ENCODE measurements at regions not wholly inside any gene's neighbourhood (a gene's known extent, or its start where the extent isn't known, plus 50 kb on each side); places are given as distances from the start of the nearest gene placed in this dataset.

DNA sequence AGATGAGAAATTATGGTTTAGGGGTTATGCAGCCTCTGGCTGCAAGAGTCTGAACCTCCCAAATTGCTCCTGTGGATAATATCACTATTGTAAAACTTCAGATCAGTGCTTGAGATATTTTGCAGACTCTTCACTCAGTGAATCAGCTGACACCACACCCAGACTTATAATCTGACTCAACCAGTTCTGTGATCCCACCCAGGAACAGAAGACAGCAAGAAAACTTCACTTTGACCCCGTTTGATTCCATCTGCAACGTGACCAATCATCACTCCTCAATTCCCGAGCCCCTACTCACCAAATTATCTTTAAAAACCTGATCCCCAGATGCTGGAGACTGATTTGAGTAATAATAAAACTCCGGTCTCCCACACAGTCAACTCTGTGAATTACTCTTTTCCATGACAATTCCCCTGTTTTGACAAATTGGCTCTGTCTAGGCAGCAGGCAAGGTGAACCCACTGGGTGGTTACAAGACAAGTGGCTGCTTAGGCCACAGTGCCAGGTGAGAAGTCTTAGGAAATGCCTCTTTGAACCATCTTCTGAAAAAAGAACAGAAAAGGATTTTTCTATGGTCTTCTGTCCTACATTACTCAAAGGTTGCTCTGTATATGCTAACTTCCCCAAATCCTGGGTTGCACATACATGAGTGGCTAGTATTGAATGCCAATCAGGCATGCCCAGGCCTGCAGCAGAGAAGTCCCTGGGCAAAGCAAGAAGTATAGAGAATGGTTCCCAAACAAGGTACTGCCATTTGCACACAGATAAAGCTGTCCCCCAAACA is 588.0 kb downstream of the PRELID2 start:
- Histone ChIP-seq H3K4me3 (ENCODE audit: low read depth, low read length) (no peak overlapping the region), H3K27ac (ENCODE audit: low read depth, low read length) (peak overlapping the region; percentile 64), H3K9ac (ENCODE audit: low read length) (no peak overlapping the region), H2BK5ac (ENCODE audit: low read depth, low read length, poor library complexity) (no peak overlapping the region), H3K9me3 (ENCODE audit: insufficient read depth, low read depth, low read length) (no peaks in the 10 kb centered on the region), H2BK120ac (ENCODE audit: insufficient read depth, low read length, poor library complexity) (no peak overlapping the region), H3K36me3 (ENCODE audit: control insufficient read depth in 1 of 2, insufficient read depth in 2 of 2, low read length in 2 of 2) (no peaks in the 10 kb centered on the region), H3K18ac (ENCODE audit: low read length) (no peak overlapping the region), H4K8ac (ENCODE audit: low read depth, low read length) (no peak overlapping the region), H3K4me2 (ENCODE audit: low read length) (no peak overlapping the region), H3K4ac (ENCODE audit: low read depth, low read length) (no peak overlapping the region), H3K4me1 (ENCODE audit: control insufficient read depth in 1 of 2, insufficient read depth in 2 of 2, low read length in 2 of 2) (peaks cover 5 to 11% of the 10 kb centered on the region in 2 experiments), H3K14ac (ENCODE audit: low read length) (no peak overlapping the region), H3K27me3 (ENCODE audit: insufficient read depth, low read length) (no peaks in the 10 kb centered on the region), H2AK5ac (ENCODE audit: low read length) (no peak overlapping the region), H3K79me2 (ENCODE audit: control insufficient read depth, insufficient read depth, low read length, poor library complexity) (no peaks in the 10 kb centered on the region), H3K23ac (ENCODE audit: low read length) (no peak overlapping the region), H2AFZ (ENCODE audit: insufficient read depth, low read length, poor library complexity) (no peak overlapping the region), H4K12ac (ENCODE audit: low read depth, low read length) (no peak overlapping the region), H3K79me1 (ENCODE audit: low read length) (peaks cover 2% of the 10 kb centered on the region), H4K91ac (ENCODE audit: low read depth, low read length) (peak overlapping the region; percentile 63), H2BK12ac (ENCODE audit: low read length) (no peak overlapping the region)
- WGBS (ENCODE audit: extremely low coverage, insufficient coverage, insufficient read length), result no CpG with 5 or more reads among the region's 4 CpGs
- DNase-seq, result peak; percentile 12 to 67

DNA sequence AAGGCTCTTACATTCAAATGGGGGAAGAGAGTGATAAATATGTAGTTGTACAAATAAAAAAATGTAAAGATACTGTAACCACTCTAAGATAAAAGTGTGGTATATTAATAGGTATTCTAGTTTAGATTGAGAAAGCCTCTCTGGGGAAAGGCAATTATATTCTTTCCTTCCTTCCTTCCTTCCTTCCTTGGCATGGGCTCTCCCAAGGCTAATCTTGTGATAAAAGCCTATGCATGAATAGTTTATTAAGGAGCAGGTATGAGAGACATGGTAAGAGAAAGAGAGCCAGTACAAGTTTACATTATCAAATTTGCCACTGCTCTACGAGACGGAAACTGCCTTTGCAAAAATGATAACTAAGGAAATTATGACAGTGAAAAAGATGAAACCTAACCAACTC is 588.8 kb downstream of the PRELID2 start:
- no peak overlapping the region for H2BK12ac ChIP-seq (ENCODE audit: low read length)
- no peaks in the 10 kb centered on the region for H3K27me3 ChIP-seq (ENCODE audit: insufficient read depth, low read length)

DNA sequence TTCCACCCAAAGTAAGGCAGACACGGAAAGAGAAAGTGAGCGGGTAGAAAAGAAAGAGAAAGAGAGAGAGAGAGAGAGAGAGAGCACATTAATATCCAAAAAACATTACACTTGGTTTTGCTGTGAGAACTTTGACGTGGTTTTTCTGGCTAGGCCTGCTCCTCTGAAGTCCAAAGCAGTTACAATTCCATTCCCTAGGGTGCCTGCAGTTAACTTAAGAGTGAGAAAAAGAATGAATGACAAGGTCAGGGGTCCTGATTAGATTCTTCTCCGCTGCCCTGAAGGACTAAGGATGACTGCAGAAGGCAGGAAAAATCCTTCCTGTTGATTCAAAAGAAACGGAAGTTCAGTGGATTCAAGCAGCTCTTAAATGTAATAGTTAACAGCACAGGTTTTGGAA is 589.8 kb downstream of the PRELID2 start:
- Histone ChIP-seq H3K9ac (ENCODE audit: low read length) (no peak overlapping the region), H4K8ac (ENCODE audit: low read depth, low read length) (no peak overlapping the region), H2BK12ac (ENCODE audit: low read length) (no peak overlapping the region), H3K14ac (ENCODE audit: low read length) (no peak overlapping the region), H3K36me3 (ENCODE audit: control insufficient read depth in 1 of 2, insufficient read depth in 2 of 2, low read length in 2 of 2) (no peaks in the 10 kb centered on the region), H4K91ac (ENCODE audit: low read depth, low read length) (no peak overlapping the region), H3K9me3 (ENCODE audit: insufficient read depth, low read depth, low read length) (no peaks in the 10 kb centered on the region), H3K4me2 (ENCODE audit: low read length) (peak overlapping the region; percentile 13), H3K27ac (ENCODE audit: low read depth, low read length) (peak overlapping the region; percentile 44), H3K4me1 (ENCODE audit: control insufficient read depth in 1 of 2, insufficient read depth in 2 of 2, low read length in 2 of 2) (peaks cover 5 to 11% of the 10 kb centered on the region in 2 experiments), H2AK5ac (ENCODE audit: low read length) (no peak overlapping the region), H4K12ac (ENCODE audit: low read depth, low read length) (no peak overlapping the region), H3K79me1 (ENCODE audit: low read length) (peaks cover 2% of the 10 kb centered on the region), H3K4ac (ENCODE audit: low read depth, low read length) (no peak overlapping the region), H3K79me2 (ENCODE audit: control insufficient read depth, insufficient read depth, low read length, poor library complexity) (no peaks in the 10 kb centered on the region), H2BK120ac (ENCODE audit: insufficient read depth, low read length, poor library complexity) (no peak overlapping the region), H3K4me3 (ENCODE audit: low read depth, low read length) (no peak overlapping the region), H3K23ac (ENCODE audit: low read length) (no peak overlapping the region), H3K27me3 (ENCODE audit: insufficient read depth, low read length) (no peaks in the 10 kb centered on the region), H2AFZ (ENCODE audit: insufficient read depth, low read length, poor library complexity) (no peak overlapping the region), H2BK5ac (ENCODE audit: low read depth, low read length, poor library complexity) (no peak overlapping the region), H3K18ac (ENCODE audit: low read length) (no peak overlapping the region)
- no CpG with 5 or more reads among the region's 5 CpGs for WGBS (ENCODE audit: extremely low coverage, insufficient coverage, insufficient read length)
- no peak for DNase-seq

More for the DNA sequence above, 588.8 kb downstream of the PRELID2 start:
- Histone ChIP-seq H4K91ac (ENCODE audit: low read depth, low read length) (no peak overlapping the region), H3K79me2 (ENCODE audit: control insufficient read depth, insufficient read depth, low read length, poor library complexity) (no peaks in the 10 kb centered on the region), H2AFZ (ENCODE audit: insufficient read depth, low read length, poor library complexity) (no peak overlapping the region), H2BK120ac (ENCODE audit: insufficient read depth, low read length, poor library complexity) (no peak overlapping the region), H4K8ac (ENCODE audit: low read depth, low read length) (no peak overlapping the region), H3K4me2 (ENCODE audit: low read length) (no peak overlapping the region), H3K4me3 (ENCODE audit: low read depth, low read length) (no peak overlapping the region), H3K9ac (ENCODE audit: low read length) (no peak overlapping the region), H3K9me3 (ENCODE audit: insufficient read depth, low read depth, low read length) (no peaks in the 10 kb centered on the region), H3K79me1 (ENCODE audit: low read length) (peaks cover 2% of the 10 kb centered on the region), H3K18ac (ENCODE audit: low read length) (no peak overlapping the region), H3K27ac (ENCODE audit: low read depth, low read length) (peak overlapping the region; percentile 20), H4K12ac (ENCODE audit: low read depth, low read length) (no peak overlapping the region), H2AK5ac (ENCODE audit: low read length) (no peak overlapping the region), H3K14ac (ENCODE audit: low read length) (no peak overlapping the region), H3K23ac (ENCODE audit: low read length) (no peak overlapping the region), H3K4ac (ENCODE audit: low read depth, low read length) (no peak overlapping the region), H3K4me1 (ENCODE audit: control insufficient read depth in 1 of 2, insufficient read depth in 2 of 2, low read length in 2 of 2) (peaks cover 5 to 11% of the 10 kb centered on the region in 2 experiments), H3K36me3 (ENCODE audit: control insufficient read depth in 1 of 2, insufficient read depth in 2 of 2, low read length in 2 of 2) (no peaks in the 10 kb centered on the region), H2BK5ac (ENCODE audit: low read depth, low read length, poor library complexity) (no peak overlapping the region)
- WGBS (ENCODE audit: extremely low coverage, insufficient coverage, insufficient read length), result no CpG with 5 or more reads among the region's 2 CpGs
- DNase-seq, result no peak

DNA sequence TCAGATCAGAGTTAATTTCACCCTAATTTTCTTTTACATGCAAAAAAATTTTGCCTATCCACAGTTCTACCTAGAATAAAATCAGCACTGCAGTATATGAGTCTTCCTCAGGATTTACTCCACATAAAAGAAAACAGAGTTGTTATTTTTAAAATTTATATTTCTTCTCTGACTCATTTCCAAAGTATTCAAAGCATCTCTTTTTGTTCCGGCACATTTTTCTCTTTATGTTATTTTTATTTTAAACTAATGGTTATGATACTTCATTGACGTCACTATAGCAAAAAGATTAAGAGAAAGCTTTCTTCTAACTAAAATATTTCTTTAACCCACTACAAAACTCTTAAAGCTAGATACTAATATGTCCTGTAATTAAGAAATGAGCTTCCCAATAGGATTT is 590.4 kb downstream of the PRELID2 start:
- Histone ChIP-seq H3K14ac (ENCODE audit: low read length) (no peak overlapping the region), H2BK12ac (ENCODE audit: low read length) (no peak overlapping the region), H3K36me3 (ENCODE audit: control insufficient read depth in 1 of 2, insufficient read depth in 2 of 2, low read length in 2 of 2) (no peaks in the 10 kb centered on the region), H3K4me3 (ENCODE audit: low read depth, low read length) (no peak overlapping the region), H2AK5ac (ENCODE audit: low read length) (no peak overlapping the region), H2BK120ac (ENCODE audit: insufficient read depth, low read length, poor library complexity) (no peak overlapping the region), H3K23ac (ENCODE audit: low read length) (no peak overlapping the region), H4K91ac (ENCODE audit: low read depth, low read length) (no peak overlapping the region), H3K27me3 (ENCODE audit: insufficient read depth, low read length) (no peaks in the 10 kb centered on the region), H4K8ac (ENCODE audit: low read depth, low read length) (no peak overlapping the region), H2AFZ (ENCODE audit: insufficient read depth, low read length, poor library complexity) (no peak overlapping the region), H3K27ac (ENCODE audit: low read depth, low read length) (no peak overlapping the region), H2BK5ac (ENCODE audit: low read depth, low read length, poor library complexity) (no peak overlapping the region), H4K12ac (ENCODE audit: low read depth, low read length) (no peak overlapping the region), H3K4me1 (ENCODE audit: control insufficient read depth in 1 of 2, insufficient read depth in 2 of 2, low read length in 2 of 2) (peaks cover 5 to 11% of the 10 kb centered on the region in 2 experiments), H3K79me2 (ENCODE audit: control insufficient read depth, insufficient read depth, low read length, poor library complexity) (no peaks in the 10 kb centered on the region), H3K9ac (ENCODE audit: low read length) (no peak overlapping the region), H3K18ac (ENCODE audit: low read length) (no peak overlapping the region), H3K9me3 (ENCODE audit: insufficient read depth, low read depth, low read length) (no peaks in the 10 kb centered on the region), H3K4me2 (ENCODE audit: low read length) (no peak overlapping the region), H3K4ac (ENCODE audit: low read depth, low read length) (no peak overlapping the region), H3K79me1 (ENCODE audit: low read length) (peaks cover 2% of the 10 kb centered on the region)
- DNase-seq, result no peak
- WGBS (ENCODE audit: extremely low coverage, insufficient coverage, insufficient read length), result no CpG with 5 or more reads among the region's 2 CpGs

Measured in trophoblast cell (in vitro differentiated cells and primary cell).